K562 (cell line): ENCODE measurements at regions not wholly inside any gene's neighbourhood (a gene's known extent, or its start where the extent isn't known, plus 50 kb on each side); places are given as distances from the start of the nearest gene placed in this dataset.
A peak's percentile ranks its signal among the peaks of the same experiment; 100 is the strongest.
"Not testable (repeated sequence)": the region's sequence is repeated elsewhere in the genome, so short reads cannot be mapped to it uniquely, and the experiment has no call there.

Experiments
- ATAC-seq: fragments of 200-7000 bp; cut with Tn5 transposase; 3 replicates; pipeline ENCODE4 v1.9.1; 2020; ENCODE audit warnings: moderate library complexity
- BruUV-seq: library from RNA; stranded (reverse); fragments of 400-500 nt; replicated peaks from 2 replicates; lab custom pipeline; 2021; lab: Mats Ljungman, UMichigan
- CTCF ChIA-PET: fragments of 300-600 bp; formaldehyde crosslinking; extraction: SDS; loops from one replicate; lab custom pipeline; 2021; ENCODE audit warnings: low intra/inter-chr PET ratio; lab: Yijun Ruan, JAX
- POLR2A ChIA-PET: fragments of 300-600, 350-650 bp; sonication (Branson Sonifier 250); formaldehyde crosslinking; extraction: SDS; loops from one replicate; lab custom pipeline; 2021; ENCODE audit warnings: antibody characterized with exemption, inconsistent platforms; lab: Yijun Ruan, JAX
- DNase-seq, 4 experiments: peaks; one replicate each; pipeline versions ENCODE4 v3.0.0 to v3.0.0-alpha.2; 2011 to 2018; ENCODE audit warnings: low spot score in 3 of 4, mixed read lengths in 3 of 4; ENCODE audit errors: extremely low read depth in 1 of 4
- FAIRE-seq: peaks from 2 replicates; lab custom pipeline; 2011; peaks lifted over from hg19 to GRCh38; lab: Jason Lieb, UNC
- H2AFZ ChIP-seq: 2 replicates; pipeline ENCODE4 v1.6.0; 2011; ENCODE audit warnings: low read depth, low read length, control low read depth, inconsistent platforms
- H3K27ac ChIP-seq: fragments of 200-600 bp; 3 replicates; pipeline ENCODE4 v1.8.0; 2011; ENCODE audit warnings: low read depth, mild to moderate bottlenecking, control low read depth, inconsistent platforms, low read length, moderate library complexity, mixed read lengths; ENCODE audit errors: extremely low read depth
- H3K27me3 ChIP-seq, 2 experiments: fragments of 300-600 bp in 1 of 2; 2 replicates in 1 of 2; 3 replicates in 1 of 2; pipeline versions ENCODE4 v1.6.0 to v1.8.0; 2011; ENCODE audit warnings: inconsistent platforms in 2 of 2, low read length in 2 of 2, mild to moderate bottlenecking in 1 of 2, mixed read lengths in 1 of 2, moderate library complexity in 1 of 2; ENCODE audit not compliant: control insufficient read depth in 2 of 2, insufficient read depth in 2 of 2
- H3K36me3 ChIP-seq: fragments of 300-600 bp; 3 replicates; pipeline ENCODE4 v1.8.0; 2011; ENCODE audit warnings: mild to moderate bottlenecking, low read length, inconsistent platforms; ENCODE audit not compliant: control insufficient read depth, insufficient read depth
- H3K4me1 ChIP-seq, 2 experiments: fragments of 200-600 bp in 1 of 2; replicated peaks in 1 of 2; 2 replicates in 1 of 2; 3 replicates in 1 of 2; pipeline versions ENCODE4 v1.5.1 to v1.8.0; 2011; ENCODE audit warnings: inconsistent platforms in 2 of 2, low read length in 2 of 2, mild to moderate bottlenecking in 1 of 2, mixed read lengths in 1 of 2, moderate library complexity in 1 of 2; ENCODE audit not compliant: control insufficient read depth in 2 of 2, insufficient read depth in 2 of 2
- H3K4me2 ChIP-seq: 2 replicates; pipeline ENCODE4 v1.6.1; 2011; ENCODE audit warnings: low read length, control low read depth, inconsistent platforms, mixed read lengths; ENCODE audit not compliant: insufficient read depth
- H3K4me3 ChIP-seq: fragments of 200-600 bp; sonication (generic), shearing (Covaris generic); 2 replicates; pipeline ENCODE4 v1.5.1; 2016; ENCODE audit warnings: control low read depth, inconsistent platforms
- H3K79me2 ChIP-seq: fragments of 200-600 bp; 3 replicates; pipeline ENCODE4 v1.8.0; 2011; ENCODE audit warnings: low read length, inconsistent platforms; ENCODE audit not compliant: control insufficient read depth, insufficient read depth
- H3K9ac ChIP-seq, 2 experiments: 2 replicates each; pipeline versions ENCODE4 v1.6.0 to v1.6.1; 2011; ENCODE audit warnings: low read depth in 2 of 2, low read length in 2 of 2, control low read depth in 1 of 2, inconsistent platforms in 1 of 2, mild to moderate bottlenecking in 1 of 2, mixed read lengths in 1 of 2; ENCODE audit not compliant: insufficient read depth in 1 of 2
- H3K9me1 ChIP-seq: one replicate; pipeline ENCODE4 v1.6.0; 2011; ENCODE audit warnings: inconsistent platforms, mild to moderate bottlenecking, low read length, moderate library complexity; ENCODE audit not compliant: control insufficient read depth, insufficient read depth
- H3K9me3 ChIP-seq: replicated peaks from 2 replicates; pipeline ENCODE4 v1.5.1; 2011; ENCODE audit warnings: low read depth, low read length, inconsistent platforms; ENCODE audit not compliant: control insufficient read depth, insufficient read depth
- H4K20me1 ChIP-seq: replicated peaks from 2 replicates; pipeline ENCODE4 v1.6.1; 2011; ENCODE audit warnings: low read length, inconsistent platforms, mixed read lengths; ENCODE audit not compliant: control insufficient read depth, insufficient read depth
- CBX2 ChIP-seq: fragments of 200-600 bp; sonication (generic); IDR thresholded peaks from one replicate; pipeline ENCODE4 v1.6.1; 2012; ENCODE audit warnings: mild to moderate bottlenecking, low read length, inconsistent platforms; ENCODE audit not compliant: insufficient read depth, poor library complexity, severe bottlenecking
- CEBPB ChIP-seq: fragments of 450-650 bp; IDR thresholded peaks from 2 replicates; pipeline ENCODE4 v1.6.1; 2016; ENCODE audit warnings: missing genetic modification characterization, missing compliant biosample characterization
- CEBPG ChIP-seq, 3 experiments: fragments of 200-800 bp in 1 of 3; sonication (Bioruptor generic) in 1 of 3; sonication (generic) in 1 of 3; formaldehyde crosslinking in 1 of 3; IDR thresholded peaks in 2 of 3; conservative IDR thresholded peaks in 1 of 3; 2 replicates each; pipeline versions ENCODE4 v1.6.1 to v1.8.0; 2016 to 2022; ENCODE audit warnings: missing compliant biosample characterization in 2 of 3, missing genetic modification characterization in 2 of 3, mild to moderate bottlenecking in 1 of 3, missing genetic modification reagents in 1 of 3
- ELF2 ChIP-seq: fragments of 250-450 bp; sonication (Bioruptor Pico); IDR thresholded peaks from 2 replicates; pipeline ENCODE4 v1.5.0; 2021; ENCODE audit warnings: mild to moderate bottlenecking
- PPARD ChIP-seq: fragments of 250-450 bp; sonication (Bioruptor Pico); IDR thresholded peaks from 2 replicates; pipeline ENCODE4 v1.8.0; 2022; ENCODE audit warnings: inconsistent platforms, mild to moderate bottlenecking, moderate library complexity
- WGBS: fragments of 100-300 bp; shearing (Covaris generic); methylation state at CpG from one replicate; pipeline ENCODE4 v1.1.6; 2016; ENCODE audit warnings: low coverage, mixed read lengths; ENCODE audit not compliant: insufficient coverage; ENCODE audit errors: missing lambda C conversion rate; 5-methylcytosine and 5-hydroxymethylcytosine counted together
- in situ Hi-C: fragments of 300-500 bp; cut with MboI; formaldehyde crosslinking; loops from 4 replicates; pipeline ENCODE4 v1.15.0; 2018; ENCODE audit warnings: inconsistent platforms, mixed read lengths
- intact Hi-C: fragments of 100-400 bp; cut with micrococcal nuclease; formaldehyde crosslinking; loops from 2 replicates; pipeline ENCODE4 v1.14.2; 2022
- TF ChIP-seq, protein P1 (sequence below), 2 experiments: IDR thresholded peaks; 2 replicates each; pipeline ENCODE4 v1.6.1; 2011; ENCODE audit warnings: borderline replicate concordance in 1 of 2, control low read depth in 1 of 2, low read depth in 1 of 2, low read length in 1 of 2, mild to moderate bottlenecking in 1 of 2, mixed read lengths in 1 of 2, moderate library complexity in 1 of 2; ENCODE audit not compliant: insufficient read depth in 1 of 2, insufficient read length in 1 of 2, poor library complexity in 1 of 2, severe bottlenecking in 1 of 2; ENCODE audit errors: extremely low read depth in 1 of 2

DNA sequence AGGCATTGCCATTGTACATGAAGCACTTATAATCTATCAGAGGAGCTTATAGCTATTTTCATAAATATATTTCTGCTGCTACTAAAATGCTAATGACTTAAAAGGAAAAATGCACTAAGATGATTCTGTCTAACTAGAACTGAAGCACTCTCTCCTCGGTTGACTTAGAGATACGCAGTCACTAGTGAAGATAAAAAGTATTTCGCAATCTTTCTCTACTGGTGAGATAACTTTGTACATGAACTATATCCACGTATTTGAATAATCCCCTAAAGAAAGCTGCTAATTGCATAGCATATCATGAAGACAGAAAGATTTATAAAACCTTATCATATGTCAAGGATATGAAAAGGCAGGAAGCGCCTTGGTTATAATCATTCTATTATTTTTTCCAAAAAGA is 658.1 kb upstream of the PRMT6 start:
- ChIA-PET POLR2A (no interaction called here), CTCF (no interaction called here)
- Histone ChIP-seq H3K27me3 (no peaks in the 10 kb centered on the region), H3K9ac (no peak overlapping the region), H3K27ac (no peak overlapping the region), H3K9me1 (no peaks in the 10 kb centered on the region), H3K36me3 (no peaks in the 10 kb centered on the region), H2AFZ (no peak overlapping the region), H3K4me1 (no peaks in the 10 kb centered on the region), H4K20me1 (no peaks in the 10 kb centered on the region), H3K9me3 (0 out of 2 replicates have a peak, but pooled peaks cover 2% of the 10 kb centered on the region), H3K79me2 (no peaks in the 10 kb centered on the region), H3K4me2 (no peak overlapping the region), H3K4me3 (no peak overlapping the region)
- BruUV-seq, result no TSS peak
- 1% methylated on average over 5 of the region's 5 CpGs for WGBS
- no peak for ATAC-seq
- intact Hi-C loops (no loop called here), in situ Hi-C loops (no loop called here)
- no peak for FAIRE-seq
- TF ChIP-seq CEBPG (CRISPR knock-in tag; IDR thresholded peaks at IDR 0.05) (no peak), CEBPG (tag; conservative IDR thresholded peaks at IDR 0.05 in 1 of 2, IDR thresholded peaks at IDR 0.05 in 1 of 2) (peak in 1 of 2 experiments; percentile 80; a peak in 2 of 4 replicates), CEBPB (tag) (peak; percentile 74), ELF2 (CRISPR knock-in tag) (no peak)
- no peak for DNase-seq

DNA sequence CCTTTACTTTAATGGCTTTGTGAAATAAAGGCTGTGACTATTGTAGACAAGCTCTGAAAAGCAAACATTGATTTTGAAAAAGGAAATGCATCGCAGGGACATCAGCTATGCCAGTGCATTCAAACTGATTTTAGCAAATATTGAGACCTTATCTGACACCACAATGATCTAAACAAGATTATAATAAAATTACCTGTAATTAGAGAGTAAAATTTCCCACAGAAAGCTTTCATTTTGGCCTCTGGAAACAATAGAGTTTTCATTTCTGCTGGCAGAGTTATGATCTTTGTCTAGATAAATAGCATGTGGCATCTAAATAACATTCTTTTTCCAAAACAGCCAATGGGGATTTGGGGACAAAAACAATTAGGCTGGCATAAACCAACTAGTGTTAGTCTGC is 650.4 kb upstream of the PRMT6 start:
- Histone ChIP-seq H3K79me2 (no peaks in the 10 kb centered on the region), H4K20me1 (no peaks in the 10 kb centered on the region), H3K27me3 (no peaks in the 10 kb centered on the region), H3K4me2 (no peak overlapping the region), H2AFZ (no peak overlapping the region), H3K9me1 (no peaks in the 10 kb centered on the region)
- no peak for ATAC-seq
- in situ Hi-C loops (no loop called here), intact Hi-C loops (no loop called here)
- POLR2A ChIA-PET, result no interaction called here
- TF ChIP-seq, protein P1, sequence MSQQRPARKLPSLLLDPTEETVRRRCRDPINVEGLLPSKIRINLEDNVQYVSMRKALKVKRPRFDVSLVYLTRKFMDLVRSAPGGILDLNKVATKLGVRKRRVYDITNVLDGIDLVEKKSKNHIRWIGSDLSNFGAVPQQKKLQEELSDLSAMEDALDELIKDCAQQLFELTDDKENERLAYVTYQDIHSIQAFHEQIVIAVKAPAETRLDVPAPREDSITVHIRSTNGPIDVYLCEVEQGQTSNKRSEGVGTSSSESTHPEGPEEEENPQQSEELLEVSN (IDR thresholded peaks at IDR 0.05; ENCODE audit: borderline replicate concordance in 1 of 2, extremely low read depth in 1 of 2, insufficient read depth in 1 of 2, insufficient read length in 1 of 2, low read depth in 1 of 2, low read length in 1 of 2, poor library complexity in 1 of 2, severe bottlenecking in 1 of 2), result no peak
- no peak for TF ChIP-seq CBX2
- TF ChIP-seq PPARD, result no peak
- TF ChIP-seq, all 486 proteins: peak for 0
- Histone ChIP-seq H3K4me1 (no peaks in the 10 kb centered on the region), H3K9ac (no peak overlapping the region), H3K27ac (no peak overlapping the region), H3K4me3 (no peak overlapping the region), H3K9me3 (no peaks in the 10 kb centered on the region), H3K36me3 (no peaks in the 10 kb centered on the region)
- CTCF ChIA-PET, result no interaction called here
- BruUV-seq, result no TSS peak
- WGBS, result 0% methylated on average over 1 of the region's 1 CpG
- no peak for DNase-seq
- FAIRE-seq, result no peak

DNA sequence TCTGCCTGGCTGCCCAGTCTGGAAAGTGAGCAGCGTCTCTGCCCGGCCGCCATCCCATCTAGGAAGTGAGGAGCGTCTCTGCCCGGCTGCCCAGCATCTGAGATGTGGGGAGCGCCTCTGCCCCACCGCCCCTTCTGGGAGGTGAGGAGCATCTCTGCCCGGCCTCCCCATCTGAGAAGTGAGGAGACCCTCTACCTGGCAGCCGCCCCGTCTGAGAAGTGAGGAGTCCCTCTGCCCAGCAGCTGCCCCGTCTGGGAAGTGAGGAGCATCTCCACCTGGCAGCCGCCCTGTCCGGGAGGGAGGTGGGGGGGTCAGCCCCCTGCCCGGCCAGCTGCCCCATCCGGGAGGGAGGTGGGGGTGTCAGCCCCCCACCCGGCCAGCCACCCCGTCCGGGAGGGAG is 644.2 kb upstream of the PRMT6 start:
- DNase-seq, BruUV-seq, FAIRE-seq: not testable (repeated sequence)

More for the DNA sequence above, 644.2 kb upstream of the PRMT6 start:
- H3K27me3 ChIP-seq, H3K79me2 ChIP-seq, H3K9me3 ChIP-seq, CTCF ChIA-PET, H3K4me3 ChIP-seq, H3K36me3 ChIP-seq, in situ Hi-C loops, intact Hi-C loops, H3K9me1 ChIP-seq, H3K4me1 ChIP-seq, POLR2A ChIA-PET, H2AFZ ChIP-seq, H3K27ac ChIP-seq, H3K4me2 ChIP-seq, ATAC-seq, H4K20me1 ChIP-seq, H3K9ac ChIP-seq: not testable (repeated sequence)
- 0% methylated on average over 2 of the region's 18 CpGs for WGBS
